GM12872 (cell line): ENCODE measurements at regions not wholly inside any gene's neighbourhood (a gene's known extent, or its start where the extent isn't known, plus 50 kb on each side); places are given as distances from the start of the nearest gene placed in this dataset.

Experiments
- TF ChIP-seq, protein P1 (sequence below): IDR thresholded peaks from 3 replicates; pipeline ENCODE4 v1.5.1; 2011; ENCODE audit warnings: low read depth, mild to moderate bottlenecking, low read length, moderate library complexity; ENCODE audit not compliant: insufficient read depth

DNA sequence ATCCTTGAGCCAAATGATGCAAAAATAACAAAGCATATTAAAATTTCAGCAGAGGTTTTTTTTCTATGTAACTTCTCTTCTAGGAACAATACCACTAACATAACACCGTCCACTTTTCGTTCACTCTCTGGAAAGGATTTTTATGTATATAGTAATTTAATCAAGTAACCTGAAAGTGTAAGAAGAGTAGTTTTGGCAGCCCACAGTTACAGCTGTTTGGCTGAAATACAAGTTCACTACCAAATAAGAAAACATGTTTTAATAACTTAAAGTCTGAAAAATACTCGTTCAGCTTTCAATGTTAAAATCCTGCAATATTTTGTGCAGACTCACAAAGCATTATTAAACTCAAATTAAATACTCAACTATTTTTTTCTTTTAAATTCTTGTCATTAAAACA lies 896.8 kb upstream of the ADGRL4 start:
- TF ChIP-seq, protein P1, sequence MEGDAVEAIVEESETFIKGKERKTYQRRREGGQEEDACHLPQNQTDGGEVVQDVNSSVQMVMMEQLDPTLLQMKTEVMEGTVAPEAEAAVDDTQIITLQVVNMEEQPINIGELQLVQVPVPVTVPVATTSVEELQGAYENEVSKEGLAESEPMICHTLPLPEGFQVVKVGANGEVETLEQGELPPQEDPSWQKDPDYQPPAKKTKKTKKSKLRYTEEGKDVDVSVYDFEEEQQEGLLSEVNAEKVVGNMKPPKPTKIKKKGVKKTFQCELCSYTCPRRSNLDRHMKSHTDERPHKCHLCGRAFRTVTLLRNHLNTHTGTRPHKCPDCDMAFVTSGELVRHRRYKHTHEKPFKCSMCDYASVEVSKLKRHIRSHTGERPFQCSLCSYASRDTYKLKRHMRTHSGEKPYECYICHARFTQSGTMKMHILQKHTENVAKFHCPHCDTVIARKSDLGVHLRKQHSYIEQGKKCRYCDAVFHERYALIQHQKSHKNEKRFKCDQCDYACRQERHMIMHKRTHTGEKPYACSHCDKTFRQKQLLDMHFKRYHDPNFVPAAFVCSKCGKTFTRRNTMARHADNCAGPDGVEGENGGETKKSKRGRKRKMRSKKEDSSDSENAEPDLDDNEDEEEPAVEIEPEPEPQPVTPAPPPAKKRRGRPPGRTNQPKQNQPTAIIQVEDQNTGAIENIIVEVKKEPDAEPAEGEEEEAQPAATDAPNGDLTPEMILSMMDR: no peak

DNA sequence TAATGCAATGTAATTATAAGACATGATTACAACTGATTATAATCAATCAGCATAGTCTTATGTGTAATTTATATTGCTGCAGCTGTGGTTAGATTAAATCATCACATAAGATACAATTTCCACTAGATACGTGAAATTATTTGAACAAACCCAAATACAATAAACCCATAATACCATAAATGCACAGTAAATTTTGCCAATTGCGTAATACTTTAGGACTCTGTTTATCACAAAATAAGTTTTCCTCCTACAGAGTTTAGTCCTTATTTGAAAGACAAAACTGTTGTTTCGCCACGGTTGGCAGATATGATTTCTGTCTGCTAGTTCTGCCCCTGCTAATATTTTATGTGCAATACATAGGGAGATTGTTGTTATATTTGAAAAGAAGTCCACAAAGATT lies 895.9 kb upstream of the ADGRL4 start:
- TF ChIP-seq, protein P1: no peak

DNA sequence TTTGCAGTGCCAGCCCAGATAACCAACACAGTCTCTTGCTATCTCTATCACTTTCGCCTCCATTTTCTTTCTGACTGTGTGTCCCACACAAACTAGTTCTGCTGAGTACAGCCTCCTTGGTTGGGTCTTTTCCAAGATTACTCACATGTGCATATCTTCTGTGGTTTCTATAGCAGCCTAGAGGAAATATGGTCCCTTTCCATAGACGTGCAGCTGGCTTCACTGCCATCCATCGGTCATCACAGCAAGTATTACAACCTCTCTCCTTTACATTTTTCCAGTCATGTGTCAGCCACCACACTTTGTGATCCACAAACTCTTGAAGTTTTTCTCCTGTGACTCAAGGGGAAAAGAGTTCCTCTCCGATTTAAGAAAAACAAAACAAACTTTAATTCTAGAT lies 893.4 kb upstream of the ADGRL4 start:
- TF ChIP-seq, protein P1: no peak

DNA sequence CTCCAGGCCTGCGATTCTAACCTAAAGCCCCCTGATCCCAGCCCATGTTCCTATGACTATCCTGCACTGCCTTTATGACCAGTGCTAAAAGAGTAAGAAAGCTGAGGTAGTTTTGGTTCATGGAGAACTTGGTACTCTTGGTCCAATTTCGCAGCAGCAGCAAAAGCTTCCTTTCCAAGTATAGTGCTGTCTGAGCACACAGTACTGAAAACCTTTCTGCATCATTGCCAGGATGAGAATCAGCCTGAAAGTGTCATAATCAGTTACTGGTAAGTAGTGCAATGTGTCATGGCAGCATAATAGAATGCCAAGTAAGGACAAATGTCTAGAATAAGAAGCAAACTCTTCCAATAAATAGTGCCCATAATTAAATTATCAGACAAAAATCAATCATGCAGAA lies 889.6 kb upstream of the ADGRL4 start:
- TF ChIP-seq, protein P1: no peak

DNA sequence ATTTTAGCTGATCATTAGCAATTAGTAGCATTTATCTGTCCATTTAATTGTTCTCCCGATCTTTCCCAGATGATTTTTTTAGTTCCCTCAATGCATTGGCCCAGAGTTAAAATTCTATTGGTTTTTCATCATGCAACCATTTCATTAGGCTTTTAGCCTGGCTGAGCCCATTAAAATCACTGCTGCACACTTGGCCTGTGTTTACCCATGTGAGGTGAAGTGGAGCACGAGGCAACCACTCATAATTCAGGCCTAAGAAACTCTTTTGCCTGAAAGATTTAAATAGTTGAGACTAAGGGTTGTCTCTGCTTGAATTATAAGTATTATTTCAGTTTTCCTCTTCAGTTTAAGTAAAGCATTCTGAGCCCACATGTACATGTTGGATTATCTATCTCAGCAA lies 889.0 kb upstream of the ADGRL4 start:
- TF ChIP-seq, protein P1: no peak

DNA sequence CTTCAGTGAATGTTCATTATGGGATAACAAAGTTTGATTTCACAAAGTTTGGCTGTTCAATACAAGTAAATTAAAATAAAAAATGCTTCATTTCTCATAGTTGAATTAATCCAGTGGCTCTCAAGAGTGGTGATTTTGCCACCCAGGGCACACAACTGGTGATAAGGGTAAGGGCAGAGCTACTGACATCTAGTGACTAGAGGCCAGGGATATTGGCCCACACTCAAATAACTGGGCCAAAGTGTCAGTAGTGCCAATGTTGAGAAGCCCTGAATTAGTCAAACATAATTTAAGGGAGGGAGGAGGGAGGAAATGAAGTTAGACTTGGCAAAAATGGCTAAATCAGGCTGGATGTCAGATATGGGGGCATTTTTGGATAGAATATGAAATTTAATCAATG lies 880.5 kb upstream of the ADGRL4 start:
- TF ChIP-seq, protein P1: no peak

DNA sequence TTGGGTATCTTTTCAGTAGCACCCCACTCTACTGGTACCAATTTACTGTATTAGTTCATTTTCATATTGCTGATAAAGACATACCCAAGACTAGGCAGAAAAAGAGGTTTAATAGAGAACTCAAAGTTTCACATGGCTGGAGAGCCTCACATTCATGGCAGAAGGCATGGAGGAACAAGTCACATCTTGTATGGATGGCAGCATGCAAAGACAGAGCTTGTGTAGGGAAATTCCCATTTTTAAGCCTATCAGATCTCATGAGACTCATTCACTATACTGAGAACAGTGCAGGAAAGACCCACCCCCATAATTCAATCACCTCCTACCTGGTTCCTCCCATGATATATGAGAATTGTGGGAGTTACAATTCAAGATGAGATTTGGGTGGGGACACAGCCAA lies 878.6 kb upstream of the ADGRL4 start:
- TF ChIP-seq, protein P1: no peak

DNA sequence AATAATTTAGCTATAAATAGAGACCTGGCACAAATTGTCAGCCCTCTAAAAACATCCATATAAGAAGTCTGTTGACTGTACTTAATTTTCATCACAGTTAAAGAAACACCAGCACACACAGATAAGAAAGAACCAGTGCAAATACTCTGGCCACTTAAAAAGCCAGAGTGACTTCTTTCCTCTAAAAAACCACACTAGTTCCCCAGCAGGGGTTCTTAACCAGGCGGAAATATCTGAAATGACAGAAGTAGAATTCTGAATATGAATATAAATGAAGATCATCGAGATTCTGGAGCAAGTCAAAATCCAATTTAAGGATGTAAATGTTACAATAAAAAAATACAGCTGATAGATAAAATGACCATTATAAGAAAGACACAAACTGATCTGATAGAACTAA lies 870.6 kb upstream of the ADGRL4 start:
- TF ChIP-seq, protein P1: no peak
